Neural crest cell (in vitro differentiated cells): ENCODE measurements at regions not wholly inside any gene's neighbourhood (a gene's known extent, or its start where the extent isn't known, plus 50 kb on each side); places are given as distances from the start of the nearest gene placed in this dataset.

Source experiments
- DNase-seq: peaks from one replicate; pipeline ENCODE4 v3.0.0; 2021; ENCODE audit warnings: low read depth, mixed read lengths, low spot score
- H3K27ac Mint-ChIP-seq: one replicate; pipeline ENCODE4 v1.8.0; 2021; ENCODE audit warnings: mild to moderate bottlenecking, mixed read lengths; ENCODE audit not compliant: unreplicated experiment
- H3K27me3 Mint-ChIP-seq: 2 replicates; pipeline ENCODE4 v1.8.0; 2021; ENCODE audit warnings: low read depth, mild to moderate bottlenecking, mixed read lengths
- H3K36me3 Mint-ChIP-seq: 2 replicates; pipeline ENCODE4 v1.8.0; 2021; ENCODE audit warnings: low read depth, mild to moderate bottlenecking, mixed read lengths
- H3K4me1 Mint-ChIP-seq: 2 replicates; pipeline ENCODE4 v1.8.0; 2021; ENCODE audit warnings: mixed read lengths
- H3K4me3 Mint-ChIP-seq: one replicate; pipeline ENCODE4 v1.8.0; 2021; ENCODE audit warnings: mild to moderate bottlenecking, mixed read lengths
- H3K9me3 Mint-ChIP-seq: 2 replicates; pipeline ENCODE4 v1.8.0; 2021; ENCODE audit warnings: mixed read lengths
- TF ChIP-seq, protein P1 (sequence below): fragments of 200-600 bp; sonication (generic); conservative IDR thresholded peaks from 2 replicates; pipeline ENCODE4 v1.5.0; 2021; ENCODE audit warnings: antibody characterized with exemption, mild to moderate bottlenecking

- no peak overlapping the region for H3K27ac Mint-ChIP-seq
- H3K36me3 Mint-ChIP-seq: peaks cover 17% of the 10 kb centered on the region
- no peak overlapping the region for H3K4me3 Mint-ChIP-seq
- no peaks in the 10 kb centered on the region for H3K4me1 Mint-ChIP-seq
- H3K9me3 Mint-ChIP-seq: peaks cover 30% of the 10 kb centered on the region
- TF ChIP-seq, protein P1, sequence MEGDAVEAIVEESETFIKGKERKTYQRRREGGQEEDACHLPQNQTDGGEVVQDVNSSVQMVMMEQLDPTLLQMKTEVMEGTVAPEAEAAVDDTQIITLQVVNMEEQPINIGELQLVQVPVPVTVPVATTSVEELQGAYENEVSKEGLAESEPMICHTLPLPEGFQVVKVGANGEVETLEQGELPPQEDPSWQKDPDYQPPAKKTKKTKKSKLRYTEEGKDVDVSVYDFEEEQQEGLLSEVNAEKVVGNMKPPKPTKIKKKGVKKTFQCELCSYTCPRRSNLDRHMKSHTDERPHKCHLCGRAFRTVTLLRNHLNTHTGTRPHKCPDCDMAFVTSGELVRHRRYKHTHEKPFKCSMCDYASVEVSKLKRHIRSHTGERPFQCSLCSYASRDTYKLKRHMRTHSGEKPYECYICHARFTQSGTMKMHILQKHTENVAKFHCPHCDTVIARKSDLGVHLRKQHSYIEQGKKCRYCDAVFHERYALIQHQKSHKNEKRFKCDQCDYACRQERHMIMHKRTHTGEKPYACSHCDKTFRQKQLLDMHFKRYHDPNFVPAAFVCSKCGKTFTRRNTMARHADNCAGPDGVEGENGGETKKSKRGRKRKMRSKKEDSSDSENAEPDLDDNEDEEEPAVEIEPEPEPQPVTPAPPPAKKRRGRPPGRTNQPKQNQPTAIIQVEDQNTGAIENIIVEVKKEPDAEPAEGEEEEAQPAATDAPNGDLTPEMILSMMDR: no peak
- no peaks in the 10 kb centered on the region for H3K27me3 Mint-ChIP-seq
- DNase-seq: no peak
These were observed 218.8 kb downstream of the ZNF248 start for GRCh38 chr10:37638569-37638968.

- Mint-ChIP-seq H3K4me1 (no peaks in the 10 kb centered on the region), H3K27me3 (no peaks in the 10 kb centered on the region), H3K36me3 (peaks cover 9% of the 10 kb centered on the region), H3K27ac (no peak overlapping the region), H3K4me3 (no peak overlapping the region), H3K9me3 (peaks cover 27% of the 10 kb centered on the region)
- TF ChIP-seq, protein P1: no peak
- no peak for DNase-seq
These were observed 223.0 kb downstream of the ZNF248 start for GRCh38 chr10:37634351-37634880.

GRCh38 chr10:37632641-37633040, 224.8 kb downstream of the ZNF248 start:
- TF ChIP-seq, protein P1: no peak
- Mint-ChIP-seq H3K27me3 (no peaks in the 10 kb centered on the region), H3K36me3 (peaks cover 3% of the 10 kb centered on the region), H3K9me3 (peaks cover 20% of the 10 kb centered on the region), H3K4me1 (no peaks in the 10 kb centered on the region), H3K27ac (no peak overlapping the region), H3K4me3 (no peak overlapping the region)
- no peak for DNase-seq

DNA sequence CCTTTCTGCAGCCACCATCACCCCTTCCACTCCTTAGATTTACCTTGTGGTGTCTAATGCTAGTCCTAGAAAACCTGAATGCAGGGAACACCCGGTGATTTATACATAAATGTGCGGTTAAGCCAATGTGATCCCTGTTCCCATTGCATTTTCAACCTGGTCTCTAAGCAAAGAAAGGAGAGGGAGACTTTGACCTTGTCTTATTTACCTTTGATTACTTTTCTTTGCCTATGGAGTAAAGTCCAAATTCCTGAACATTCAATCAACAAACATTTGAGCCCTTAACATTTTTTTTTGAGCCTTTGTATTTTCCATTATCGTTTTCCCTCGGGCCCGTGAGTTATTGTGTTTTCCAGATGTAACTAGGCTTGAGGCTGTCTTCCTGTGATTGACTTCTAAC, 233.9 kb downstream of the ZNF248 start:
- TF ChIP-seq, protein P1: no peak
- Mint-ChIP-seq H3K27me3 (no peaks in the 10 kb centered on the region), H3K27ac (no peak overlapping the region), H3K4me3 (no peak overlapping the region), H3K4me1 (no peaks in the 10 kb centered on the region), H3K9me3 (peaks cover 32% of the 10 kb centered on the region), H3K36me3 (peaks cover 11% of the 10 kb centered on the region)
- DNase-seq: no peak

DNA sequence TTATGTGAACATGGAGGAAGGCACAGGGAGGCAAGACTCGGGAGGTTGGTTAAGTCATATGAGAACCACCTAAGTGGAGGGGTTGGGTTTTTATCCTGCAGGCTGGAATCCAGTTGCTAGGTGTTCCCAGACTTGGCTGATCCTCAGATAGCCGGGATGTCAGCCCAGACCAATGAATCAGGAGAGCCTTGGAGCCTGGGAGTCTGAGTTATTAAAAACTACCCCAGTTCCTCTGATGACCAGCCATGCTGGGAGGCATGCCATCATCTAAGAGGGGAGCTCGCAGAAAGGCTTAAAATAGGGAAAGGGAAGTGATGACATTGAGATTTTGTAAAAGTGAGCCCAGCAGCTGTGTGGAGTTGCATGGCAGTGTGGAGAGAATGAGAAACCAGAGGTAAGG, 238.1 kb downstream of the ZNF248 start:
- TF ChIP-seq, protein P1: no peak
- Mint-ChIP-seq H3K27me3 (no peaks in the 10 kb centered on the region), H3K4me1 (no peaks in the 10 kb centered on the region), H3K9me3 (peaks cover 26% of the 10 kb centered on the region), H3K36me3 (peaks cover 11% of the 10 kb centered on the region), H3K27ac (no peak overlapping the region), H3K4me3 (no peak overlapping the region)
- no peak for DNase-seq
